Tibial nerve (tissue), 4 donors: ENCODE measurements at regions not wholly inside any gene's neighbourhood (a gene's known extent, or its start where the extent isn't known, plus 50 kb on each side); places are given as distances from the start of the nearest gene placed in this dataset.
A peak's percentile ranks its signal among the peaks of the same experiment; 100 is the strongest.
"Not testable (repeated sequence)": the region's sequence is repeated elsewhere in the genome, so short reads cannot be mapped to it uniquely, and the experiment has no call there.

Experiments used
- DNase-seq, 2 donors: peaks; one replicate each; pipeline ENCODE4 v3.0.0-alpha.2; 2019; ENCODE audit warnings: low spot score in 2 of 2
- H3K27ac ChIP-seq, 4 donors: fragments of 200-600 bp; sonication (generic) in 3 of 4; one replicate each; pipeline ENCODE4 v1.5.1; 2017 to 2019; ENCODE audit warnings: mild to moderate bottlenecking in 1 of 4
- H3K27me3 ChIP-seq, 2 donors: fragments of 200-600 bp; sonication (generic) in 1 of 2; one replicate each; pipeline versions ENCODE4 v1.5.1 to v1.6.0; 2017 to 2019
- H3K36me3 ChIP-seq, 3 donors: fragments of 200-600 bp; sonication (generic); one replicate each; pipeline ENCODE4 v1.5.1; 2018 to 2019
- H3K4me1 ChIP-seq, 4 donors: fragments of 200-600 bp; sonication (generic) in 3 of 4; one replicate each; pipeline ENCODE4 v1.5.1; 2017 to 2019
- H3K4me3 ChIP-seq, 4 donors: fragments of 200-600 bp; sonication (generic) in 3 of 4; one replicate each; pipeline ENCODE4 v1.5.1; 2017 to 2019; ENCODE audit warnings: mild to moderate bottlenecking in 1 of 4, moderate library complexity in 1 of 4
- H3K9me3 ChIP-seq, 4 donors: fragments of 200-600 bp; sonication (generic) in 3 of 4; one replicate each; pipeline ENCODE4 v1.5.1; 2017 to 2019
- CTCF ChIP-seq, 5 experiments: fragments of 200-600 bp in 3 of 5; fragments of 450-650 bp in 2 of 5; sonication (generic) in 3 of 5; IDR thresholded peaks; one replicate each; pipeline ENCODE4 v1.5.1; 2016 to 2019; ENCODE audit warnings: antibody characterized with exemption in 5 of 5, mild to moderate bottlenecking in 3 of 5, moderate library complexity in 2 of 5
- EP300 ChIP-seq, 2 donors: sonication (generic); formaldehyde crosslinking; IDR thresholded peaks; one replicate each; pipeline ENCODE4 v1.6.1; 2017; ENCODE audit warnings: antibody characterized with exemption in 2 of 2, mild to moderate bottlenecking in 1 of 2
- POLR2A ChIP-seq, 2 donors: fragments of 450-650 bp; IDR thresholded peaks; one replicate each; pipeline ENCODE4 v1.6.1; 2017; ENCODE audit warnings: antibody characterized with exemption in 2 of 2, mild to moderate bottlenecking in 2 of 2, moderate library complexity in 2 of 2
- WGBS, 2 donors: methylation state at CpG; one replicate each; pipeline ENCODE4 v1.1.5; 2018; 5-methylcytosine and 5-hydroxymethylcytosine counted together

GRCh38 chr3:177451864-177452830 is 254.9 kb upstream of the TBL1XR1 start:
- H3K4me1 ChIP-seq = peaks cover 0 to 13% (median 5%) of the 10 kb centered on the region in 4 donors
- H3K4me3 ChIP-seq = no peak overlapping the region
- DNase-seq = no peak

GRCh38 chr3:177452831-177453450 is 255.7 kb upstream of the TBL1XR1 start:
- Histone ChIP-seq H3K9me3 (no peaks in the 10 kb centered on the region), H3K27ac (peak overlapping the region in 1 of 4 donors; percentile 63), H3K4me1 (peaks cover 0 to 13% (median 5%) of the 10 kb centered on the region in 4 donors), H3K36me3 (no peaks in the 10 kb centered on the region), H3K4me3 (no peak overlapping the region), H3K27me3 (no peaks in the 10 kb centered on the region)
- WGBS, 2 donors = 94% methylated on average over 6 of the region's 6 CpGs
- no peak for TF ChIP-seq EP300 (IDR thresholded peaks at IDR 0.05)
- no peak for TF ChIP-seq POLR2A (IDR thresholded peaks at IDR 0.05)
- no peak for TF ChIP-seq CTCF (IDR thresholded peaks at IDR 0.05)
- no peak for DNase-seq

More at GRCh38 chr3:177451864-177452830, 254.9 kb upstream of the TBL1XR1 start:
- H3K27ac ChIP-seq = peak overlapping the region in 2 of 4 donors; percentile 5 to 63
- H3K36me3 ChIP-seq = no peaks in the 10 kb centered on the region
- 22 to 31% methylated on average over 5 of the region's 5 CpGs for WGBS, 2 donors
- H3K9me3 ChIP-seq = no peaks in the 10 kb centered on the region
- no peaks in the 10 kb centered on the region for H3K27me3 ChIP-seq
- TF ChIP-seq CTCF (IDR thresholded peaks at IDR 0.05) (no peak), EP300 (IDR thresholded peaks at IDR 0.05) (no peak), POLR2A (IDR thresholded peaks at IDR 0.05) (no peak)

- no peak for TF ChIP-seq POLR2A (IDR thresholded peaks at IDR 0.05)
- no peak for TF ChIP-seq CTCF (IDR thresholded peaks at IDR 0.05)
- no peak for TF ChIP-seq EP300 (IDR thresholded peaks at IDR 0.05)
- Histone ChIP-seq H3K4me3 (no peak overlapping the region), H3K9me3 (no peaks in the 10 kb centered on the region), H3K27me3 (no peaks in the 10 kb centered on the region), H3K4me1 (peaks cover 0 to 13% (median 5%) of the 10 kb centered on the region in 4 donors), H3K27ac (no peak overlapping the region), H3K36me3 (no peaks in the 10 kb centered on the region)
- WGBS, 2 donors = 100% methylated on average over 2 of the region's 2 CpGs
- DNase-seq = no peak
Measured at GRCh38 chr3:177453451-177453844, 256.2 kb upstream of the TBL1XR1 start.

- H3K36me3 ChIP-seq, H3K9me3 ChIP-seq, H3K4me3 ChIP-seq, H3K27ac ChIP-seq, H3K27me3 ChIP-seq, DNase-seq: not testable (repeated sequence)
- 92 to 100% methylated on average over 1 of the region's 1 CpG for WGBS, 2 donors
- H3K4me1 ChIP-seq = peaks cover 0 to 33% (median 6%) of the 10 kb centered on the region in 4 donors
Measured at GRCh38 chr3:177457204-177457603, 259.9 kb upstream of the TBL1XR1 start.

GRCh38 chr3:177459401-177459800 is 262.1 kb upstream of the TBL1XR1 start:
- H3K4me1 ChIP-seq = peaks cover 0 to 27% (median 2%) of the 10 kb centered on the region in 4 donors
- H3K36me3 ChIP-seq = no peaks in the 10 kb centered on the region
- H3K27ac ChIP-seq = peak overlapping the region in 2 of 4 donors; percentile 67 to 73
- H3K9me3 ChIP-seq = no peaks in the 10 kb centered on the region
- H3K4me3 ChIP-seq = no peak overlapping the region
- TF ChIP-seq POLR2A (IDR thresholded peaks at IDR 0.05) (no peak), EP300 (IDR thresholded peaks at IDR 0.05) (peak in 1 of 2 donors; percentile 77)
- peak in 1 of 2 donors; percentile 38 for DNase-seq
- 61 to 67% methylated on average over 2 of the region's 2 CpGs for WGBS, 2 donors
- no peaks in the 10 kb centered on the region for H3K27me3 ChIP-seq

- DNase-seq = no peak
- 36 to 38% methylated on average over 7 of the region's 7 CpGs for WGBS, 2 donors
- Histone ChIP-seq H3K9me3 (no peaks in the 10 kb centered on the region), H3K27ac (peak overlapping the region in 2 of 4 donors; percentile 67 to 73), H3K36me3 (no peaks in the 10 kb centered on the region), H3K27me3 (no peaks in the 10 kb centered on the region), H3K4me1 (peaks cover 0 to 27% (median 2%) of the 10 kb centered on the region in 4 donors), H3K4me3 (no peak overlapping the region)
- no peak for TF ChIP-seq POLR2A (IDR thresholded peaks at IDR 0.05)
- TF ChIP-seq EP300 (IDR thresholded peaks at IDR 0.05) = no peak
- TF ChIP-seq CTCF (IDR thresholded peaks at IDR 0.05) = no peak
Measured at GRCh38 chr3:177460047-177460446, 262.8 kb upstream of the TBL1XR1 start.
